ENCODE measurements at regions not wholly inside any gene's neighbourhood (a gene's known extent, or its start where the extent isn't known, plus 50 kb on each side); places are given as distances from the start of the nearest gene placed in this dataset.

- Histone ChIP-seq H3K4me1 (peaks cover 0 to 12% (median 0%) of the 10 kb centered on the region in 12 donors), H3K27ac (peak overlapping the region in 6 of 12 donors; percentile 4 to 55 (median 36)), H3K27me3 (no peaks in the 10 kb centered on the region), H3K4me3 (no peak overlapping the region), H3K9me3 (peaks cover 0 to 9% (median 0%) of the 10 kb centered on the region in 12 donors), H3K36me3 (peaks cover 0 to 90% (median 41%) of the 10 kb centered on the region in 9 donors)
- intact Hi-C loops (cut with DNase I) = loop anchor here (2.0 to 10.0 kb wide), 11 partner anchors 198 to 745 kb away; no protein-coding TSS in a partner anchor
- 49 to 53% (median 51%) methylated on average over 15 to 20 of the region's 20 CpGs for WGBS, 4 donors
- TF ChIP-seq POLR2A (IDR thresholded peaks at IDR 0.05) (no peak), CTCF (IDR thresholded peaks at IDR 0.05) (peak; percentile 62 to 93 (median 82))
- DNase-seq (peak; percentile 57 to 82 (median 64)), ATAC-seq (peak in 3 of 4 donors; percentile 82 to 90 (median 90))
Observed at GRCh38 chr14:95432144-95433093, 84.0 kb downstream of the SYNE3 start.

GRCh38 chr14:95431199-95432143 is 85.0 kb downstream of the SYNE3 start:
- peak; percentile 8 to 74 (median 58) for ATAC-seq
- TF ChIP-seq CTCF (IDR thresholded peaks at IDR 0.05) (peak; percentile 41 to 71 (median 50)), POLR2A (IDR thresholded peaks at IDR 0.05) (no peak)
- Histone ChIP-seq H3K4me3 (no peak overlapping the region), H3K9me3 (peaks cover 0 to 9% (median 0%) of the 10 kb centered on the region in 12 donors), H3K4me1 (peaks cover 0 to 16% (median 0%) of the 10 kb centered on the region in 12 donors), H3K27ac (peak overlapping the region in 6 of 12 donors; percentile 4 to 55 (median 36)), H3K27me3 (no peaks in the 10 kb centered on the region), H3K36me3 (peaks cover 0 to 81% (median 31%) of the 10 kb centered on the region in 9 donors)
- intact Hi-C loops (cut with DNase I) = loop anchor here (2.0 to 10.0 kb wide), 12 partner anchors 197 to 744 kb away; no protein-coding TSS in a partner anchor
- WGBS, 4 donors = 81 to 82% (median 82%) methylated on average over 17 of the region's 17 CpGs
- DNase-seq = no peak

GRCh38 chr14:95428557-95428956 is 87.9 kb downstream of the SYNE3 start:
- Histone ChIP-seq H3K4me3 (no peak overlapping the region), H3K4me1 (peaks cover 0 to 16% (median 0%) of the 10 kb centered on the region in 12 donors), H3K36me3 (peaks cover 0 to 60% (median 13%) of the 10 kb centered on the region in 9 donors), H3K9me3 (no peaks in the 10 kb centered on the region), H3K27me3 (no peaks in the 10 kb centered on the region), H3K27ac (no peak overlapping the region)
- DNase-seq = no peak
- no peak for ATAC-seq
- WGBS, 4 donors = 95 to 97% (median 96%) methylated on average over 4 of the region's 4 CpGs
- TF ChIP-seq POLR2A (IDR thresholded peaks at IDR 0.05) = no peak
- TF ChIP-seq CTCF (IDR thresholded peaks at IDR 0.05) = no peak
- intact Hi-C loops (cut with DNase I) = loop anchor here in 4 of 10 donors (5.0 to 10.0 kb wide), 4 partner anchors 106 to 566 kb away; partner anchors contain the start of gene CLMN (in 1 of the 4)
